ENCODE measurements at regions not wholly inside any gene's neighbourhood (a gene's known extent, or its start where the extent isn't known, plus 50 kb on each side); places are given as distances from the start of the nearest gene placed in this dataset.

DNA sequence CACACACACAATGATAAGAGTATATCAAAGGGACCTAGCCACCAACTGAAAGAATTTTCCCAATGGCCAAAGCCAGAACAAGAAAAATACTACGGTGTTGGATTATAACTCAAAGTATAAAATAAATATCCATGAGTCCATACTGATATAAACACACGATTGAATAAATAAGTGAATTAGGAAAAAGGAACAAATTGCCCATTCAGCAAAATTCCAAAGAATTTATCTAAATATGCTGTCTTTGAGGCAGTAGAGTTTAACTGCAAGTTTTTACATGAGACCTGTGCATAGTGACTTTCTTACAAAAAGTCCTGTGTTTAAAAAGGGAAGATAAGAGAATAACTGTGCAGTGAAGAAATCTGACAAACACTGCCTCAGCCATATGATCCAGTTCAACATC is 278.8 kb upstream of the PPARGC1A start:
- TF ChIP-seq MAFG (tag; conservative IDR thresholded peaks at IDR 0.05), result peak; percentile 67; the same call in 1 of the 2 replicates
- TF ChIP-seq MAFK (IDR thresholded peaks at IDR 0.05; ENCODE audit: low read length), result peak; percentile 73
- TF ChIP-seq, protein P1, sequence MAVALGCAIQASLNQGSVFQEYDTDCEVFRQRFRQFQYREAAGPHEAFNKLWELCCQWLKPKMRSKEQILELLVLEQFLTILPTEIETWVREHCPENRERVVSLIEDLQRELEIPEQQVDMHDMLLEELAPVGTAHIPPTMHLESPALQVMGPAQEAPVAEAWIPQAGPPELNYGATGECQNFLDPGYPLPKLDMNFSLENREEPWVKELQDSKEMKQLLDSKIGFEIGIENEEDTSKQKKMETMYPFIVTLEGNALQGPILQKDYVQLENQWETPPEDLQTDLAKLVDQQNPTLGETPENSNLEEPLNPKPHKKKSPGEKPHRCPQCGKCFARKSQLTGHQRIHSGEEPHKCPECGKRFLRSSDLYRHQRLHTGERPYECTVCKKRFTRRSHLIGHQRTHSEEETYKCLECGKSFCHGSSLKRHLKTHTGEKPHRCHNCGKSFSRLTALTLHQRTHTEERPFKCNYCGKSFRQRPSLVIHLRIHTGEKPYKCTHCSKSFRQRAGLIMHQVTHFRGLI (CRISPR knock-in tag; IDR thresholded peaks at IDR 0.05), result no peak
- TF ChIP-seq, protein P2, sequence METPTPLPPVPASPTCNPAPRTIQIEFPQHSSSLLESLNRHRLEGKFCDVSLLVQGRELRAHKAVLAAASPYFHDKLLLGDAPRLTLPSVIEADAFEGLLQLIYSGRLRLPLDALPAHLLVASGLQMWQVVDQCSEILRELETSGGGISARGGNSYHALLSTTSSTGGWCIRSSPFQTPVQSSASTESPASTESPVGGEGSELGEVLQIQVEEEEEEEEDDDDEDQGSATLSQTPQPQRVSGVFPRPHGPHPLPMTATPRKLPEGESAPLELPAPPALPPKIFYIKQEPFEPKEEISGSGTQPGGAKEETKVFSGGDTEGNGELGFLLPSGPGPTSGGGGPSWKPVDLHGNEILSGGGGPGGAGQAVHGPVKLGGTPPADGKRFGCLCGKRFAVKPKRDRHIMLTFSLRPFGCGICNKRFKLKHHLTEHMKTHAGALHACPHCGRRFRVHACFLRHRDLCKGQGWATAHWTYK (CRISPR knock-in tag; IDR thresholded peaks at IDR 0.05), result no peak
- TF ChIP-seq ZNF316 (IDR thresholded peaks at IDR 0.05), result peak; percentile 85
- TF ChIP-seq C11orf30 (IDR thresholded peaks at IDR 0.05; ENCODE audit: low read depth), result peak; percentile 70; the same call in 1 of the 2 replicates
- TF ChIP-seq MAFF (IDR thresholded peaks at IDR 0.05; ENCODE audit: low read length), result peak; percentile 76
- H3K36me3 ChIP-seq (ENCODE audit: control insufficient read depth, insufficient read depth, low read length), result no peaks in the 10 kb centered on the region
- no TSS peak for BruUV-seq (replicated peaks)
- no peak overlapping the region for H3K4me3 ChIP-seq
- no peaks in the 10 kb centered on the region for H3K79me2 ChIP-seq (ENCODE audit: control insufficient read depth, insufficient read depth, low read length)
- H3K27ac ChIP-seq (ENCODE audit: extremely low read depth, low read depth, low read length), result no peak overlapping the region
- H3K9ac ChIP-seq (ENCODE audit: insufficient read depth in 1 of 2, low read depth in 2 of 2, low read length in 2 of 2), result no peak overlapping the region
- H3K4me2 ChIP-seq (ENCODE audit: insufficient read depth, low read length), result no peak overlapping the region
- DNase-seq (ENCODE audit: extremely low read depth in 1 of 4, low spot score in 3 of 4) (no peak), ATAC-seq (no peak), FAIRE-seq (no peak)
- H3K4me1 ChIP-seq (replicated peaks in 1 of 2; ENCODE audit: control insufficient read depth in 2 of 2, insufficient read depth in 2 of 2, low read length in 2 of 2), result no peaks in the 10 kb centered on the region
- ChIA-PET CTCF (ENCODE audit: low intra/inter-chr PET ratio) (no interaction called here), POLR2A (no interaction called here)
- H2AFZ ChIP-seq (ENCODE audit: low read depth, low read length), result no peak overlapping the region
- in situ Hi-C loops (cut with MboI), result no loop called here
- WGBS (ENCODE audit: insufficient coverage, low coverage, missing lambda C conversion rate), result 0% methylated on average over 2 of the region's 2 CpGs
- intact Hi-C loops (cut with micrococcal nuclease), result no loop called here
- H3K9me3 ChIP-seq (replicated peaks; ENCODE audit: control insufficient read depth, insufficient read depth, low read depth, low read length), result no peaks in the 10 kb centered on the region
- no peaks in the 10 kb centered on the region for H4K20me1 ChIP-seq (replicated peaks; ENCODE audit: control insufficient read depth, insufficient read depth, low read length)
- H3K27me3 ChIP-seq (ENCODE audit: control insufficient read depth in 2 of 2, insufficient read depth in 2 of 2, low read length in 2 of 2), result no peaks in the 10 kb centered on the region
- H3K9me1 ChIP-seq (ENCODE audit: control insufficient read depth, insufficient read depth, low read length), result no peaks in the 10 kb centered on the region
